ENCODE measurements at regions not wholly inside any gene's neighbourhood (a gene's known extent, or its start where the extent isn't known, plus 50 kb on each side); places are given as distances from the start of the nearest gene placed in this dataset.

DNA sequence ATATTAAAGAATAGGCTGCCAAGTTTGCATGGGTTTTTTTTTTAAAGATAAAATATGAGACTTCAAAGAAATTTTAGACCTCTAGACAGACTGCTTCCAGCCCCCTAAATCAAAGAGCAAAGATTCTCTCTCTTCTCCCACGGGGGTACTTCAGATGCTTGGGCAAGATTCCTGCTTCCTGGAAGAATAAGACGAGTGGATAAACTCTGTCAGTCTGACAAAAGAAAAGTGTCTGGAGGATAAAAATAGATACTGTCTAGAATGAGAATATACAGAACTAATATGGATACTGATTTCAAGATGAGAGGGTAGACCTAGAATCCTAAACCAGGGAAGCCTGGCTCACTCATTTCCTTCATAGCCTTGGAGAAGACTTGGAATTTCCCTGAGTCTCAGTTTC is 435.1 kb downstream of the FOXO1 start:
- TF ChIP-seq, protein P1, sequence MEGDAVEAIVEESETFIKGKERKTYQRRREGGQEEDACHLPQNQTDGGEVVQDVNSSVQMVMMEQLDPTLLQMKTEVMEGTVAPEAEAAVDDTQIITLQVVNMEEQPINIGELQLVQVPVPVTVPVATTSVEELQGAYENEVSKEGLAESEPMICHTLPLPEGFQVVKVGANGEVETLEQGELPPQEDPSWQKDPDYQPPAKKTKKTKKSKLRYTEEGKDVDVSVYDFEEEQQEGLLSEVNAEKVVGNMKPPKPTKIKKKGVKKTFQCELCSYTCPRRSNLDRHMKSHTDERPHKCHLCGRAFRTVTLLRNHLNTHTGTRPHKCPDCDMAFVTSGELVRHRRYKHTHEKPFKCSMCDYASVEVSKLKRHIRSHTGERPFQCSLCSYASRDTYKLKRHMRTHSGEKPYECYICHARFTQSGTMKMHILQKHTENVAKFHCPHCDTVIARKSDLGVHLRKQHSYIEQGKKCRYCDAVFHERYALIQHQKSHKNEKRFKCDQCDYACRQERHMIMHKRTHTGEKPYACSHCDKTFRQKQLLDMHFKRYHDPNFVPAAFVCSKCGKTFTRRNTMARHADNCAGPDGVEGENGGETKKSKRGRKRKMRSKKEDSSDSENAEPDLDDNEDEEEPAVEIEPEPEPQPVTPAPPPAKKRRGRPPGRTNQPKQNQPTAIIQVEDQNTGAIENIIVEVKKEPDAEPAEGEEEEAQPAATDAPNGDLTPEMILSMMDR (conservative IDR thresholded peaks at IDR 0.05; ENCODE audit: low read depth) = no peak
- no peak overlapping the region for H3K27ac ChIP-seq
- CTCF ChIA-PET = no interaction called here
- no peak for DNase-seq (ENCODE audit: low spot score)
- POLR2A ChIA-PET (ENCODE audit: low non-redundant PET) = no interaction called here

DNA sequence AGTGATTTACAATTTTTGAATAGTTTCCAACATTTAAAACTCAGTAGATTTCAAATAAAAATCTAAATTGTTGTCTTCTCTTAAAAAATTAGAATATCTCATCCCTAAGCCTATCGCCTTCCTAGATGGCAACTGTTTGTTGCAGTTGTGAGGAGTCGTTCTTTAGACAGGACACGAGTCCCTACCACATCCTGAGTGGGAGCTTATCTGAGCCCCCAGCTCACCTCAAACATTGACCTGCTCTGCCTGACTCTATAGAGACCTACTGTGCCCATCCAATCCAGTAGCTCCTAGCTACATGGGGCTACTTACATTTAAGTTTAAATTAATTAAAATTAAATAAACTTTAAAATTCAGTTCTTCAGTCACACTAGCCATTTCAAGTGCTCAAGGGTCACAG is 434.7 kb downstream of the FOXO1 start:
- TF ChIP-seq, protein P1 (conservative IDR thresholded peaks at IDR 0.05; ENCODE audit: low read depth) = no peak
- ChIA-PET POLR2A (ENCODE audit: low non-redundant PET) (no interaction called here), CTCF (no interaction called here)
- no peak for DNase-seq (ENCODE audit: low spot score)
- H3K27ac ChIP-seq = no peak overlapping the region; the same call in 1 of the 2 replicates

DNA sequence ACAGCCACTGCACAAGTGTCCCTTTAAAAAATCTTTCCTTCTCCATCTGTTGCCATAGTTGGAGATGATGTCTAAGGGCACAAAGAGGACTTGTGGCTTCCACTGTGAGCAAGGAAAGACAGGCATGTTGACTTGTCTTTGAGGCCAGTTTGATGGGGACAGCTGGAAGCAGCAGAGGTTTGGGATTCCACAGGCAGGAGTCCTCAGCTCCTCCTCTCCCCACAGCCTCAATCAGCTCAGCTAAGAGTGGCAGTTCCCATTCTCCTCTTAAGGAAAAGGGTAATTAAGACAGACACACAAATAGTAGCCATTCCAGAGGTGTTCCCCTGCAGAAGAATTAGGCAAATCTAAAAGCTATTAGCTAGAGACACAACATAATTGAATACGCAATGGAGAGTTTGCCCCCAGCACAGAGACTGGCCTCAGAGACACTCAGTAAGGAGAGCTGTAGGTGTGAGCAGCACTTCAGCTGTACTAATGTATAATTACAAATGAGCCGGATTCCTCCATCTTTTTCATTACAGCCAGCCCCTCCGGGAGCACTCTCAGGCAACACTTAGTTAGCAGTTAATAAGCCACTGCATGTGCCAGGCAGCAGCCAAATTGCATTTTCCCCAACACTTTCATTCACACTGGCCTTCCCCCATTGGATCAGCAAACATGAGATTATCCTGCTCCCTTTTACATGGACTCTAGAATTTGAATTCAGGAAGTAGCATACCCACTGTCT is 434.0 kb downstream of the FOXO1 start:
- DNase-seq (ENCODE audit: low spot score) = no peak

DNA sequence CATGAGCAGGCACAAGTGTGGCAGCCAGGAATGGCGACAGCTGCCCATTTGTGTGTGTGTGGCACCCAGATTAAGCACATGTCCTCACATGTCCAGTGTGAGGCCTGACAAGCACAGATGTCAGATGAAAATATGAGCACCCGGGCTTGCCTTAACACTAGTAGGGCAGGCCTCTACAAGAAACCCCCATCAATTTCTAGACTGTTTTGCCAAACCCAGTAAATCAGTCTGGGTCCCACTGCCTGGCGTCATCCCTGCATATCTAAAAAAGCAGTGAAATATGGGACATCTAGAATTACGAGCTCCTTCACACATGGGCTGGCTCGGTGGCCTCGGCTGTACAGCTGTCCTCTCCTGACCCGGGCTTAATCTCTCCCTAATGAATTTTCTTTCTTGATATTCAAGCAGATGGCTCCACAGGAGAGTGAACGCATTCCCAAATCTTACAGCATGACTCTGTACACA is 432.7 kb downstream of the FOXO1 start:
- H3K27ac ChIP-seq = peak overlapping the region; percentile 87
- ChIA-PET POLR2A (ENCODE audit: low non-redundant PET) (no interaction called here), CTCF (interaction anchor here (1.0 kb wide), 1 partner anchor 16 kb away, joined by 3 read pairs; no protein-coding TSS in a partner anchor)
- TF ChIP-seq, protein P1 (conservative IDR thresholded peaks at IDR 0.05; ENCODE audit: low read depth) = no peak
- peak; percentile 27 for DNase-seq (ENCODE audit: low spot score)

More for the DNA sequence above, 434.0 kb downstream of the FOXO1 start:
- TF ChIP-seq, protein P1 (conservative IDR thresholded peaks at IDR 0.05; ENCODE audit: low read depth) = no peak
- POLR2A ChIA-PET (ENCODE audit: low non-redundant PET) = no interaction called here
- H3K27ac ChIP-seq = peak overlapping the region; percentile 87; the same call in 1 of the 2 replicates
- CTCF ChIA-PET = no interaction called here

DNA sequence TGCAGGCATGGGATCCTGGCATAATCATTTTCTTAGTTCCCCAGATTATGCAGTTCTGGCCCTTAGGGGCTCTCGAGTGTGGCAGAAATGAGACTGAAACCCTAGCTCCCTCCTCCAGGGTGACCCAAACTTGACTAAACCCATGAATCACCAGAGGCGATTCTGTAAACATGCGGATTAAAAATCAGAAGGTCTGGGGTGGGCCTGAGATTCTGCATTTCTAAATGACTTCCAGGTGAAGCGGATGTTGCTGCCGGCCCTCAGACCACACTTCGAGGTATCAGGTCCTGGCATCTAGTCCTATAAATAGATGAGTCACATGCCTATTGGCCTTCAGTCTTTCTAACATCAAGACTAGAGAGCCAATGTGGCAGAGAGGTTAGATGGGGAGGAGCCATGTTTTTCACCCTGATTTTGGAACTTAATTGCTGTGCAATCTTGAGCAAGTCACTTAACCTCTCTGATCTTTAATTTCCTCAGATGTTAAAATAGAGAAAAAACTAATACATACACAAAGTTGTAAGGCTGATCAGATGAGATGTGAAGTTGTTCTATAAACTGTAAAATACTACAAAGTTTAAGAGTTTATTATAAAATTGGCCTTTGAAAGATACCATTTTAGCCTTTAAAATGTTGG is 431.2 kb downstream of the FOXO1 start:
- ChIA-PET POLR2A (ENCODE audit: low non-redundant PET) (no interaction called here), CTCF (no interaction called here)
- peak overlapping the region; percentile 92 for H3K27ac ChIP-seq
- no peak for DNase-seq (ENCODE audit: low spot score)
- TF ChIP-seq, protein P1 (conservative IDR thresholded peaks at IDR 0.05; ENCODE audit: low read depth) = no peak

DNA sequence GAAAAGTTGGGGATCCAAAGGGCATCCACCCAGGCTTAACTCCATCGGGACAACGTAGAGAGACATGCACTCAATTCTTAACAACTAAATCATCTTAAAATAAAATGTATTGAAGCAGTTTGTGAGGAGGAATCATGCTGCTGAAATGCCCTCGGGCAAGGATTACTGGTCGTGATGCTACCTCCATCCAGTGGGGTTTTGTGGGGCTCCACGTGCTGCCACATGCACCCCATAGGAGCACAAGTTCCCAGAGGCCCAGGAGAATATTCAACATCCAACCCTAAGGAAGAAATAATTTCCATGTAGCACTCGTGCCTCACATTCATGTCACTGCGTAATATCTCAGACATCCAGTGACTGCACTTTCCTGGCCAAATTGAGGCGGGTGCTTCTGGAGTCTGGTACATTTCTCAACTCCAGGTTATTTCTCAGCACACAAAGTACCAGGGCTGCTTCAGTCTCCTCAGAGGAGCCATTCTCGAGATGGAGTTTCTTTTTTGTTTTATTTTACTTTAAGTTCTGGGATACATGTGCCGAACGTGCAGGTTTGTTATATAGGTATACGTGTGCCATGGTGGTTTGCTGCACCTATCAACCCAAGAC is 429.8 kb downstream of the FOXO1 start:
- POLR2A ChIA-PET (ENCODE audit: low non-redundant PET) = no interaction called here
- CTCF ChIA-PET = interaction anchor here (0.6 to 0.7 kb wide), 3 partner anchors 24 to 1456 kb away, joined by 3 to 5 read pairs (median 3); no protein-coding TSS in a partner anchor
- peak overlapping the region; percentile 92 for H3K27ac ChIP-seq
- DNase-seq (ENCODE audit: low spot score) = no peak
- TF ChIP-seq, protein P1 (conservative IDR thresholded peaks at IDR 0.05; ENCODE audit: low read depth) = no peak

Data from RWPE1 (cell line).